K562 (cell line): ENCODE measurements at regions not wholly inside any gene's neighbourhood (a gene's known extent, or its start where the extent isn't known, plus 50 kb on each side); places are given as distances from the start of the nearest gene placed in this dataset.
"Not testable (repeated sequence)": the region's sequence is repeated elsewhere in the genome, so short reads cannot be mapped to it uniquely, and the experiment has no call there.

Source experiments
- ATAC-seq: fragments of 200-7000 bp; cut with Tn5 transposase; 3 replicates; pipeline ENCODE4 v1.9.1; 2020; ENCODE audit warnings: moderate library complexity
- BruUV-seq: library from RNA; stranded (reverse); fragments of 400-500 nt; replicated peaks from 2 replicates; lab custom pipeline; 2021; lab: Mats Ljungman, UMichigan
- CTCF ChIA-PET: fragments of 300-600 bp; formaldehyde crosslinking; extraction: SDS; loops from one replicate; lab custom pipeline; 2021; ENCODE audit warnings: low intra/inter-chr PET ratio; lab: Yijun Ruan, JAX
- POLR2A ChIA-PET: fragments of 300-600, 350-650 bp; sonication (Branson Sonifier 250); formaldehyde crosslinking; extraction: SDS; loops from one replicate; lab custom pipeline; 2021; ENCODE audit warnings: antibody characterized with exemption, inconsistent platforms; lab: Yijun Ruan, JAX
- DNase-seq, 4 experiments: peaks; one replicate each; pipeline versions ENCODE4 v3.0.0 to v3.0.0-alpha.2; 2011 to 2018; ENCODE audit warnings: low spot score in 3 of 4, mixed read lengths in 3 of 4; ENCODE audit errors: extremely low read depth in 1 of 4
- FAIRE-seq: peaks from 2 replicates; lab custom pipeline; 2011; peaks lifted over from hg19 to GRCh38; lab: Jason Lieb, UNC
- H2AFZ ChIP-seq: 2 replicates; pipeline ENCODE4 v1.6.0; 2011; ENCODE audit warnings: low read depth, low read length, control low read depth, inconsistent platforms
- H3K27ac ChIP-seq: fragments of 200-600 bp; 3 replicates; pipeline ENCODE4 v1.8.0; 2011; ENCODE audit warnings: low read depth, mild to moderate bottlenecking, control low read depth, inconsistent platforms, low read length, moderate library complexity, mixed read lengths; ENCODE audit errors: extremely low read depth
- H3K27me3 ChIP-seq, 2 experiments: fragments of 300-600 bp in 1 of 2; 2 replicates in 1 of 2; 3 replicates in 1 of 2; pipeline versions ENCODE4 v1.6.0 to v1.8.0; 2011; ENCODE audit warnings: inconsistent platforms in 2 of 2, low read length in 2 of 2, mild to moderate bottlenecking in 1 of 2, mixed read lengths in 1 of 2, moderate library complexity in 1 of 2; ENCODE audit not compliant: control insufficient read depth in 2 of 2, insufficient read depth in 2 of 2
- H3K36me3 ChIP-seq: fragments of 300-600 bp; 3 replicates; pipeline ENCODE4 v1.8.0; 2011; ENCODE audit warnings: mild to moderate bottlenecking, low read length, inconsistent platforms; ENCODE audit not compliant: control insufficient read depth, insufficient read depth
- H3K4me1 ChIP-seq, 2 experiments: fragments of 200-600 bp in 1 of 2; replicated peaks in 1 of 2; 2 replicates in 1 of 2; 3 replicates in 1 of 2; pipeline versions ENCODE4 v1.5.1 to v1.8.0; 2011; ENCODE audit warnings: inconsistent platforms in 2 of 2, low read length in 2 of 2, mild to moderate bottlenecking in 1 of 2, mixed read lengths in 1 of 2, moderate library complexity in 1 of 2; ENCODE audit not compliant: control insufficient read depth in 2 of 2, insufficient read depth in 2 of 2
- H3K4me2 ChIP-seq: 2 replicates; pipeline ENCODE4 v1.6.1; 2011; ENCODE audit warnings: low read length, control low read depth, inconsistent platforms, mixed read lengths; ENCODE audit not compliant: insufficient read depth
- H3K4me3 ChIP-seq: fragments of 200-600 bp; sonication (generic), shearing (Covaris generic); 2 replicates; pipeline ENCODE4 v1.5.1; 2016; ENCODE audit warnings: control low read depth, inconsistent platforms
- H3K79me2 ChIP-seq: fragments of 200-600 bp; 3 replicates; pipeline ENCODE4 v1.8.0; 2011; ENCODE audit warnings: low read length, inconsistent platforms; ENCODE audit not compliant: control insufficient read depth, insufficient read depth
- H3K9ac ChIP-seq, 2 experiments: 2 replicates each; pipeline versions ENCODE4 v1.6.0 to v1.6.1; 2011; ENCODE audit warnings: low read depth in 2 of 2, low read length in 2 of 2, control low read depth in 1 of 2, inconsistent platforms in 1 of 2, mild to moderate bottlenecking in 1 of 2, mixed read lengths in 1 of 2; ENCODE audit not compliant: insufficient read depth in 1 of 2
- H3K9me1 ChIP-seq: one replicate; pipeline ENCODE4 v1.6.0; 2011; ENCODE audit warnings: inconsistent platforms, mild to moderate bottlenecking, low read length, moderate library complexity; ENCODE audit not compliant: control insufficient read depth, insufficient read depth
- H3K9me3 ChIP-seq: replicated peaks from 2 replicates; pipeline ENCODE4 v1.5.1; 2011; ENCODE audit warnings: low read depth, low read length, inconsistent platforms; ENCODE audit not compliant: control insufficient read depth, insufficient read depth
- H4K20me1 ChIP-seq: replicated peaks from 2 replicates; pipeline ENCODE4 v1.6.1; 2011; ENCODE audit warnings: low read length, inconsistent platforms, mixed read lengths; ENCODE audit not compliant: control insufficient read depth, insufficient read depth
- GATA2 ChIP-seq: sonication (generic); formaldehyde crosslinking; IDR thresholded peaks from 2 replicates; pipeline ENCODE4 v1.4.0; 2020; ENCODE audit warnings: mild to moderate bottlenecking, missing genetic modification reagents
- NR2C2 ChIP-seq, 2 experiments: fragments of 200-800 bp in 1 of 2; sonication (Bioruptor generic) in 1 of 2; sonication (generic) in 1 of 2; formaldehyde crosslinking in 1 of 2; IDR thresholded peaks; 2 replicates each; pipeline versions ENCODE4 v1.6.1 to v1.8.0; 2016 to 2022; ENCODE audit warnings: mild to moderate bottlenecking in 1 of 2, missing compliant biosample characterization in 1 of 2, missing genetic modification characterization in 1 of 2, missing genetic modification reagents in 1 of 2
- PHB2 ChIP-seq: fragments of 450-650 bp; IDR thresholded peaks from 2 replicates; pipeline ENCODE4 v1.6.1; 2017; ENCODE audit warnings: low read depth
- POLR2A ChIP-seq: fragments of 450-650 bp; conservative IDR thresholded peaks from 2 replicates; pipeline ENCODE4 v1.6.1; 2016
- POLR3G ChIP-seq: IDR thresholded peaks from 2 replicates; pipeline ENCODE4 v1.6.1; 2011; ENCODE audit not compliant: insufficient read length, insufficient replicate concordance; ENCODE audit errors: extremely low read depth
- RBFOX2 ChIP-seq: fragments of 200-400 bp; formaldehyde crosslinking; IDR thresholded peaks from 2 replicates; pipeline ENCODE4 v1.6.1; 2017; ENCODE audit warnings: low read depth, mild to moderate bottlenecking, low read length, moderate library complexity
- SMARCA5 ChIP-seq: fragments of 450-650 bp; IDR thresholded peaks from 2 replicates; pipeline ENCODE4 v1.6.1; 2016
- SRSF3 ChIP-seq: fragments of 200-400 bp; formaldehyde crosslinking; IDR thresholded peaks from 2 replicates; pipeline ENCODE4 v1.6.1; 2016; ENCODE audit warnings: mild to moderate bottlenecking, low read length, moderate library complexity; ENCODE audit not compliant: insufficient read depth
- SUPT5H ChIP-seq: fragments of 450-650 bp; IDR thresholded peaks from 2 replicates; pipeline ENCODE4 v1.6.1; 2016
- TAL1 ChIP-seq: fragments of 450-650 bp; IDR thresholded peaks from 2 replicates; pipeline ENCODE4 v1.6.1; 2016; ENCODE audit warnings: mild to moderate bottlenecking
- TCF3 ChIP-seq: sonication (generic); formaldehyde crosslinking; IDR thresholded peaks from 2 replicates; pipeline ENCODE4 v1.4.0; 2020; ENCODE audit warnings: mild to moderate bottlenecking, missing genetic modification reagents
- THRAP3 ChIP-seq: fragments of 450-650 bp; IDR thresholded peaks from 2 replicates; pipeline ENCODE4 v1.6.1; 2016; ENCODE audit warnings: mild to moderate bottlenecking, inconsistent platforms, borderline replicate concordance
- ZNF778 ChIP-seq: fragments of 450-650 bp; formaldehyde crosslinking; IDR thresholded peaks from 2 replicates; pipeline ENCODE4 v1.4.0; 2020; ENCODE audit warnings: mild to moderate bottlenecking, moderate library complexity
- WGBS: fragments of 100-300 bp; shearing (Covaris generic); methylation state at CpG from one replicate; pipeline ENCODE4 v1.1.6; 2016; ENCODE audit warnings: low coverage, mixed read lengths; ENCODE audit not compliant: insufficient coverage; ENCODE audit errors: missing lambda C conversion rate; 5-methylcytosine and 5-hydroxymethylcytosine counted together
- in situ Hi-C: fragments of 300-500 bp; cut with MboI; formaldehyde crosslinking; loops from 4 replicates; pipeline ENCODE4 v1.15.0; 2018; ENCODE audit warnings: inconsistent platforms, mixed read lengths
- intact Hi-C: fragments of 100-400 bp; cut with micrococcal nuclease; formaldehyde crosslinking; loops from 2 replicates; pipeline ENCODE4 v1.14.2; 2022
- TF ChIP-seq, protein P1 (sequence below): fragments of 450-650 bp; IDR thresholded peaks from 2 replicates; pipeline ENCODE4 v1.6.1; 2018; ENCODE audit warnings: mild to moderate bottlenecking, low read depth; ENCODE audit not compliant: partially characterized antibody
- TF ChIP-seq, protein P2 (sequence below): sonication (generic); formaldehyde crosslinking; IDR thresholded peaks from 2 replicates; pipeline ENCODE4 v1.8.1; 2022; ENCODE audit warnings: missing genetic modification reagents

DNA sequence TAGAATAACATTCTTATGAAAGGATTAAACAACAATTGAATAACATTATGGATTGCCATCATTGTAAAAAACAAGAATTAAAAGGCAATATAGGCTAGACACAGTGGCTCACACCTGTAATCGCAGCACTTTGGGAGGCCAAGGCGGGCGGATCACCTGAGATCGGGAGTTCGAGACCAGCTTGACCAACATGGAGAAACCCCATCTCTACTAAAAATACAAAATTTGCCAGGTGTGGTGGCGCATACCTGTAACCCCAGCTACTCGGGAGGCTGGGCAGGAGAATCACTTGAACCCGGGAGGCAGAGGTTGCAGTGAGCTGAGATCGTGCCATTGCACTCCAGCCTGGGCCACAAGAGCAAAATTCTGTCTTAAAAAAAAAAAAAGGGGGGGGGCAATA is 63.2 kb downstream of the OR2B2 start:
- H4K20me1 ChIP-seq, H3K4me1 ChIP-seq, H3K4me2 ChIP-seq, in situ Hi-C loops, DNase-seq, H2AFZ ChIP-seq, BruUV-seq, intact Hi-C loops, ATAC-seq, H3K9me3 ChIP-seq, H3K27ac ChIP-seq, CTCF ChIA-PET, H3K9me1 ChIP-seq, FAIRE-seq, H3K27me3 ChIP-seq, H3K9ac ChIP-seq, H3K4me3 ChIP-seq: not testable (repeated sequence)
- TF ChIP-seq SUPT5H (peak; percentile 53; the same call in 1 of the 2 replicates), POLR2A (peak; percentile 52)
- POLR2A ChIA-PET: interaction anchor here (0.6 to 5.9 kb wide), 10 partner anchors 8 to 168 kb away, joined by 3 to 152 read pairs (median 6); a partner anchor contains a TSS
- H3K36me3 ChIP-seq: peaks cover 77% of the 10 kb centered on the region
- WGBS: 96% methylated on average over 9 of the region's 9 CpGs
- H3K79me2 ChIP-seq: peaks cover 11% of the 10 kb centered on the region

DNA sequence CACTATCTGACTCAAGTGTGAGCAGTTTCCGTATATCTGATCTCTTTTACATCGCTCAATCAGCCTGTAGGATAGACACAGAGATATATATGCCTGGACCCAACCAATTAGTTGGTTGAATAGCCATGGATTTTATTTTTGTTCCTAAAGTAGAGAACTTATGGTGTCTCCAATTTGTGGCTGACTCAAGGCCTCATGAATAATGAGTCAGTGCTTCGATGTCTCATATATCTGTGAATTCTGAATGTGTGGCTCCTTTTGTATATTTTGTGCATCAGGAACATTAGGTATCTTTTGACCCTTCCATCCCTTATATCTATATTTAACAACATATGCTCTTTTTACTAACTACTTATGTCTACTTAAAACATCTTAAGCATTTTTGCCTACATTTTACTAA is 64.5 kb downstream of the OR2B2 start:
- Histone ChIP-seq H3K4me2 (no peak overlapping the region), H3K4me1 (no peaks in the 10 kb centered on the region), H3K27me3 (no peaks in the 10 kb centered on the region), H3K9ac (no peak overlapping the region), H3K36me3 (peaks cover 82% of the 10 kb centered on the region), H4K20me1 (0 out of 2 replicates have a peak, but pooled peaks cover 3% of the 10 kb centered on the region), H2AFZ (no peak overlapping the region), H3K9me1 (no peaks in the 10 kb centered on the region), H3K4me3 (no peak overlapping the region), H3K27ac (no peak overlapping the region), H3K79me2 (peaks cover 17% of the 10 kb centered on the region), H3K9me3 (no peaks in the 10 kb centered on the region)
- CTCF ChIA-PET: no interaction called here
- POLR2A ChIA-PET: interaction anchor here (0.7 to 1.5 kb wide), 6 partner anchors 9 to 49 kb away, joined by 3 to 18 read pairs (median 4); a partner anchor contains a TSS
- intact Hi-C loops: no loop called here
- ATAC-seq: peak; percentile 9; the same call in 2 of the 3 replicates
- WGBS: 84% methylated on average over 3 of the region's 3 CpGs
- no peak for FAIRE-seq
- BruUV-seq: no TSS peak
- in situ Hi-C loops: no loop called here
- DNase-seq: no peak
- TF ChIP-seq RBFOX2 (0 out of 2 replicates have a peak, but pooled peaks have one; percentile 21), POLR2A (0 out of 2 replicates have a peak, but pooled peaks have one; percentile 17), POLR3G (no peak), THRAP3 (no peak), SMARCA5 (no peak), TAL1 (no peak), PHB2 (no peak), TCF3 (CRISPR knock-in tag) (no peak), GATA2 (CRISPR knock-in tag) (no peak), SRSF3 (no peak), NR2C2 (CRISPR knock-in tag; IDR thresholded peaks at IDR 0.05) (no peak), NR2C2 (tag; IDR thresholded peaks at IDR 0.05) (no peak), ZNF778 (no peak)
- TF ChIP-seq, protein P1, sequence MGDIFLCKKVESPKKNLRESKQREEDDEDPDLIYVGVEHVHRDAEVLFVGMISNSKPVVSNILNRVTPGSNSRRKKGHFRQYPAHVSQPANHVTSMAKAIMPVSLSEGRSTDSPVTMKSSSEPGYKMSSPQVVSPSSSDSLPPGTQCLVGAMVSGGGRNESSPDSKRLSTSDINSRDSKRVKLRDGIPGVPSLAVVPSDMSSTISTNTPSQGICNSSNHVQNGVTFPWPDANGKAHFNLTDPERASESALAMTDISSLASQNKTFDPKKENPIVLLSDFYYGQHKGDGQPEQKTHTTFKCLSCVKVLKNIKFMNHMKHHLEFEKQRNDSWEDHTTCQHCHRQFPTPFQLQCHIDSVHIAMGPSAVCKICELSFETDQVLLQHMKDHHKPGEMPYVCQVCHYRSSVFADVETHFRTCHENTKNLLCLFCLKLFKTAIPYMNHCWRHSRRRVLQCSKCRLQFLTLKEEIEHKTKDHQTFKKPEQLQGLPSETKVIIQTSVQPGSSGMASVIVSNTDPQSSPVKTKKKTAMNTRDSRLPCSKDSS: no peak
- TF ChIP-seq, protein P2, sequence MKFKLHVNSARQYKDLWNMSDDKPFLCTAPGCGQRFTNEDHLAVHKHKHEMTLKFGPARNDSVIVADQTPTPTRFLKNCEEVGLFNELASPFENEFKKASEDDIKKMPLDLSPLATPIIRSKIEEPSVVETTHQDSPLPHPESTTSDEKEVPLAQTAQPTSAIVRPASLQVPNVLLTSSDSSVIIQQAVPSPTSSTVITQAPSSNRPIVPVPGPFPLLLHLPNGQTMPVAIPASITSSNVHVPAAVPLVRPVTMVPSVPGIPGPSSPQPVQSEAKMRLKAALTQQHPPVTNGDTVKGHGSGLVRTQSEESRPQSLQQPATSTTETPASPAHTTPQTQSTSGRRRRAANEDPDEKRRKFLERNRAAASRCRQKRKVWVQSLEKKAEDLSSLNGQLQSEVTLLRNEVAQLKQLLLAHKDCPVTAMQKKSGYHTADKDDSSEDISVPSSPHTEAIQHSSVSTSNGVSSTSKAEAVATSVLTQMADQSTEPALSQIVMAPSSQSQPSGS (CRISPR knock-in tag): no peak
